IMR-90 (cell line): ENCODE measurements at regions not wholly inside any gene's neighbourhood (a gene's known extent, or its start where the extent isn't known, plus 50 kb on each side); places are given as distances from the start of the nearest gene placed in this dataset.

Experiments used
- ATAC-seq: fragments of 200-7000 bp; cut with Tn5 transposase; 2 replicates; pipeline ENCODE4 v1.9.1; 2020; ENCODE audit warnings: low read depth, mild to moderate bottlenecking, moderate library complexity
- BruUV-seq: library from RNA; stranded (reverse); fragments of 400-500 nt; replicated peaks from 2 replicates; lab custom pipeline; 2021; lab: Mats Ljungman, UMichigan
- CTCF ChIA-PET: fragments of 300-600 bp; formaldehyde crosslinking; extraction: SDS; loops from one replicate; lab custom pipeline; 2021; ENCODE audit warnings: antibody characterized with exemption; lab: Yijun Ruan, JAX
- POLR2A ChIA-PET: fragments of 300-600 bp; sonication (Branson Sonifier 250); formaldehyde crosslinking; loops from one replicate; lab custom pipeline; 2022; ENCODE audit warnings: antibody characterized with exemption; ENCODE audit not compliant: unreplicated experiment; lab: Charles Lee
- DNase-seq: peaks from one replicate; pipeline ENCODE4 v3.0.0; 2013
- H2AFZ ChIP-seq: replicated peaks from 2 replicates; pipeline ENCODE3; 2013; ENCODE audit warnings: low read length, mild to moderate bottlenecking; ENCODE audit not compliant: poor library complexity
- H2AK5ac ChIP-seq: 2 replicates; pipeline ENCODE4 v1.6.1; 2013; ENCODE audit warnings: low read depth, low read length, inconsistent platforms
- H2AK9ac ChIP-seq: replicated peaks from 2 replicates; pipeline ENCODE3; 2013; ENCODE audit warnings: mild to moderate bottlenecking, low read depth, low read length, moderate library complexity; ENCODE audit not compliant: poor library complexity
- H2BK120ac ChIP-seq: 2 replicates; pipeline ENCODE4 v1.6.1; 2013; ENCODE audit warnings: low read depth, low read length, inconsistent platforms
- H2BK15ac ChIP-seq: 3 replicates; pipeline ENCODE4 v1.6.1; 2013; ENCODE audit warnings: low read depth, low read length, inconsistent platforms
- H2BK20ac ChIP-seq: 2 replicates; pipeline ENCODE4 v1.6.1; 2013; ENCODE audit warnings: low read depth, mild to moderate bottlenecking, inconsistent platforms, low read length, moderate library complexity
- H2BK5ac ChIP-seq: 2 replicates; pipeline ENCODE4 v1.6.1; 2013; ENCODE audit warnings: mild to moderate bottlenecking, low read depth, low read length, inconsistent platforms; ENCODE audit not compliant: poor library complexity, severe bottlenecking
- H3K14ac ChIP-seq: replicated peaks from 2 replicates; pipeline ENCODE4 v1.6.1; 2013; ENCODE audit warnings: low read depth, low read length, inconsistent platforms
- H3K18ac ChIP-seq: 2 replicates; pipeline ENCODE4 v1.6.1; 2013; ENCODE audit warnings: low read depth, low read length, control low read depth
- H3K23ac ChIP-seq: 2 replicates; pipeline ENCODE4 v1.6.1; 2013; ENCODE audit warnings: low read depth, low read length, inconsistent platforms
- H3K27ac ChIP-seq: 2 replicates; pipeline ENCODE4 v1.5.1; 2013; ENCODE audit warnings: mild to moderate bottlenecking, control low read depth, low read length; ENCODE audit not compliant: insufficient read depth
- H3K27me3 ChIP-seq: 2 replicates; pipeline ENCODE4 v1.6.1; 2013; ENCODE audit warnings: low read length; ENCODE audit not compliant: control insufficient read depth, insufficient read depth
- H3K36me3 ChIP-seq: 2 replicates; pipeline ENCODE4 v1.6.1; 2013; ENCODE audit warnings: low read length, mixed read lengths; ENCODE audit not compliant: control insufficient read depth, insufficient read depth
- H3K4ac ChIP-seq: 2 replicates; pipeline ENCODE4 v1.6.1; 2013; ENCODE audit warnings: low read depth, low read length, inconsistent platforms
- H3K4me1 ChIP-seq: 2 replicates; pipeline ENCODE4 v1.6.1; 2013; ENCODE audit warnings: low read length, mixed read lengths; ENCODE audit not compliant: control insufficient read depth, insufficient read depth
- H3K4me2 ChIP-seq: 2 replicates; pipeline ENCODE4 v1.6.1; 2013; ENCODE audit warnings: low read depth, mild to moderate bottlenecking, control low read depth, low read length, moderate library complexity
- H3K4me3 ChIP-seq: 2 replicates; pipeline ENCODE4 v1.5.1; 2013; ENCODE audit warnings: low read depth, mild to moderate bottlenecking, control low read depth, low read length, moderate library complexity; ENCODE audit not compliant: insufficient read depth
- H3K56ac ChIP-seq: 2 replicates; pipeline ENCODE4 v1.6.1; 2013; ENCODE audit warnings: low read length, inconsistent platforms; ENCODE audit not compliant: insufficient read depth; ENCODE audit errors: extremely low read depth
- H3K79me1 ChIP-seq, 2 experiments: 2 replicates each; pipeline ENCODE4 v1.6.1; 2013; ENCODE audit warnings: low read length in 2 of 2, inconsistent platforms in 1 of 2, low read depth in 1 of 2
- H3K9ac ChIP-seq: 2 replicates; pipeline ENCODE4 v1.6.1; 2013; ENCODE audit warnings: low read depth, low read length, control low read depth
- H3K9me1 ChIP-seq: 2 replicates; pipeline ENCODE4 v1.6.1; 2013; ENCODE audit warnings: low read length, inconsistent platforms; ENCODE audit not compliant: insufficient read depth
- H3K9me3 ChIP-seq: 2 replicates; pipeline ENCODE4 v1.6.1; 2013; ENCODE audit warnings: low read length; ENCODE audit not compliant: control insufficient read depth, insufficient read depth
- H4K20me1 ChIP-seq: 2 replicates; pipeline ENCODE4 v1.6.1; 2013; ENCODE audit warnings: low read length, inconsistent platforms; ENCODE audit not compliant: insufficient read depth
- H4K5ac ChIP-seq: 2 replicates; pipeline ENCODE4 v1.6.1; 2013; ENCODE audit warnings: mild to moderate bottlenecking, low read depth, low read length, control low read depth
- H4K8ac ChIP-seq, 2 experiments: 2 replicates each; pipeline ENCODE4 v1.6.1; 2013; ENCODE audit warnings: low read depth in 2 of 2, low read length in 2 of 2, control low read depth in 1 of 2, inconsistent platforms in 1 of 2
- H4K91ac ChIP-seq: 2 replicates; pipeline ENCODE4 v1.6.1; 2013; ENCODE audit warnings: low read depth, low read length, inconsistent platforms; ENCODE audit not compliant: insufficient read depth
- CEBPB ChIP-seq: IDR thresholded peaks from 2 replicates; pipeline ENCODE4 v1.6.1; 2012; ENCODE audit warnings: low read depth, low read length, improper control_type of control experiment
- POLR2A ChIP-seq: IDR thresholded peaks from 2 replicates; pipeline ENCODE4 v1.6.1; 2012; ENCODE audit warnings: mild to moderate bottlenecking, low read depth, low read length
- WGBS, 2 experiments: methylation state at CpG; one replicate each; pipeline versions ENCODE4 v1.1.5 to v1.1.7; 2013; ENCODE audit warnings: missing lambda C conversion rate in 2 of 2; ENCODE audit not compliant: insufficient read length in 1 of 2; ENCODE audit errors: extremely low coverage in 2 of 2; 5-methylcytosine and 5-hydroxymethylcytosine counted together
- dilution Hi-C: fragments of 300-500 bp; cut with HindIII; formaldehyde crosslinking; loops from one replicate; pipeline ENCODE4 v1.14.3; 2018; ENCODE audit warnings: low sequenced_read_pairs; ENCODE audit not compliant: unreplicated experiment
- in situ Hi-C: fragments of 300-500 bp; cut with MboI; formaldehyde crosslinking; loops from 3 replicates; pipeline ENCODE4 v1.14.3; 2019; ENCODE audit warnings: low sequenced_read_pairs, inconsistent platforms, mixed read lengths
- intact Hi-C: fragments of 100-400 bp; cut with micrococcal nuclease; formaldehyde crosslinking; loops from 2 replicates; pipeline ENCODE4 v1.10.0; 2022

DNA sequence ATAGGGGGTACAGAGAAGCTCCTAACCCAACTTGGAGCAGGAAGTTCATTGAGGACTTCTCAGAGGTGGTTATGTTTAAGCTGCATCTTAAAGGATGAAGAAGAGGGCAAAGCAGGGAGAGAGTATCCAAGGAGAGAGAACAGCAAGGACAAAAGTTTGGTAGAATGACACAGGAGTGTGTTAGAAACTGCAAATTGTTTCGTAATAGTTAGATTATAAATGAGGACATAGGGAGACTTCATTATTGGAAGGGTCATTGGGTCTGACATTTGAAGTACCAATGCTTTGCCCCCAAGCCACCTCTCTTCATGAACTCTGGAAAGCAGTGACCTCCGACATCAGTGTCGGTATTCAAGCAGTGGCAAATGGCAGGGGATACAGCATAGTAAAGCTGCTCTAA, 209.6 kb upstream of the JUN start:
- Histone ChIP-seq H3K36me3 (no peaks in the 10 kb centered on the region), H2BK20ac (no peak overlapping the region), H3K4ac (no peak overlapping the region), H2BK5ac (no peak overlapping the region), H3K9me3 (no peaks in the 10 kb centered on the region), H3K4me2 (no peak overlapping the region), H3K27me3 (no peaks in the 10 kb centered on the region; the same call in 1 of the 2 replicates), H3K23ac (no peak overlapping the region), H2AK9ac (no peak overlapping the region), H3K9ac (no peak overlapping the region), H4K20me1 (no peaks in the 10 kb centered on the region), H2BK120ac (no peak overlapping the region), H3K56ac (no peak overlapping the region), H4K8ac (no peak overlapping the region), H4K91ac (no peak overlapping the region), H2BK15ac (no peak overlapping the region), H2AK5ac (no peak overlapping the region), H3K18ac (no peak overlapping the region), H3K4me1 (no peaks in the 10 kb centered on the region), H4K5ac (no peak overlapping the region), H3K27ac (no peak overlapping the region), H3K14ac (no peak overlapping the region), H2AFZ (no peak overlapping the region), H3K9me1 (no peaks in the 10 kb centered on the region), H3K4me3 (no peak overlapping the region), H3K79me1 (no peaks in the 10 kb centered on the region)
- TF ChIP-seq CEBPB: peak; percentile 66
- no peak for TF ChIP-seq POLR2A
- in situ Hi-C loops: no loop called here
- ChIA-PET POLR2A (no interaction called here), CTCF (no interaction called here)
- WGBS, 2 experiments: 100% methylated on average over 1 of the region's 3 CpGs; no CpG with 5 or more reads in 1 of the 2 experiments
- DNase-seq: no peak
- dilution Hi-C loops: no loop called here
- intact Hi-C loops: no loop called here
- BruUV-seq: no TSS peak
- ATAC-seq: no peak
